ENCODE measurements at regions not wholly inside any gene's neighbourhood (a gene's known extent, or its start where the extent isn't known, plus 50 kb on each side); places are given as distances from the start of the nearest gene placed in this dataset.

DNA sequence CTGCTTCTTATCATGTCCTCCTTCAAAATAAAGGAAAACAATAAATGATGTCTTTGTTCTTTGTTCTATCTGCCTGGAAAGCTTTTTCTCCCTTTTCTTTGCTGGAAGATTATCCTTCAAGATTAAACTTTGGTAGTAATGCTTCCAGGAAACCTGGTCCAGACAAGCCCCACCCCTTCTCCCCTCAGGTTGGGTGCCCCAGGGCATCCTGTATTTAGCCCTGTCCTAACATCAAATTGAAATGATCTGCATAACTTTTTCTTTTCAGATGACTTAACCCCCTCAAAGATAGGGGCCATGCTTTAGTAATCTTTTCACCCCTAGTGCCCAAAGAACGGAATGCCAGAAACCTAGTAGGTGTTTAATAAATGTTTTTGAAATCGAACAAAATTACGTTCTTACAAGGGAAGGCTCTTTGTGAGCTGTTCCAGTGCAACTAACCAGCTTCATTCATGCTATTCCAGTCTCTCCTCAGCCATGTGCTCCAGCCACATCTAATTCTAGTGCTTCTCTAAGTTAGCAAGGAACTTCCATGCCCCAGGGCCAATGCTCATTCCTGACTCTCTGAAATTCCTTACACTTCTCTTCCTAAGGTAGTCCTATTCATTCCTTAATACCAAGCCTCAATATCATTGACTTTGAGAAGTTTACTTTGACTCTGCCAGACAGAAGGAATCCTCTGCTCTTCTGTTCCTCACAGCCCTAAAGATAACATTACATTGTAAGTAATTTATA is 135.6 kb upstream of the BACH2 start:
- TF ChIP-seq, protein P1, sequence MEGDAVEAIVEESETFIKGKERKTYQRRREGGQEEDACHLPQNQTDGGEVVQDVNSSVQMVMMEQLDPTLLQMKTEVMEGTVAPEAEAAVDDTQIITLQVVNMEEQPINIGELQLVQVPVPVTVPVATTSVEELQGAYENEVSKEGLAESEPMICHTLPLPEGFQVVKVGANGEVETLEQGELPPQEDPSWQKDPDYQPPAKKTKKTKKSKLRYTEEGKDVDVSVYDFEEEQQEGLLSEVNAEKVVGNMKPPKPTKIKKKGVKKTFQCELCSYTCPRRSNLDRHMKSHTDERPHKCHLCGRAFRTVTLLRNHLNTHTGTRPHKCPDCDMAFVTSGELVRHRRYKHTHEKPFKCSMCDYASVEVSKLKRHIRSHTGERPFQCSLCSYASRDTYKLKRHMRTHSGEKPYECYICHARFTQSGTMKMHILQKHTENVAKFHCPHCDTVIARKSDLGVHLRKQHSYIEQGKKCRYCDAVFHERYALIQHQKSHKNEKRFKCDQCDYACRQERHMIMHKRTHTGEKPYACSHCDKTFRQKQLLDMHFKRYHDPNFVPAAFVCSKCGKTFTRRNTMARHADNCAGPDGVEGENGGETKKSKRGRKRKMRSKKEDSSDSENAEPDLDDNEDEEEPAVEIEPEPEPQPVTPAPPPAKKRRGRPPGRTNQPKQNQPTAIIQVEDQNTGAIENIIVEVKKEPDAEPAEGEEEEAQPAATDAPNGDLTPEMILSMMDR (conservative IDR thresholded peaks at IDR 0.05 in 1 of 2, IDR thresholded peaks at IDR 0.05 in 1 of 2; ENCODE audit: extremely low read depth in 1 of 2, insufficient read depth in 1 of 2, low read depth in 1 of 2, low read length in 2 of 2): no peak
- TF ChIP-seq EZH2 (IDR thresholded peaks at IDR 0.05; ENCODE audit: borderline replicate concordance, low read length): no peak

Measured in mammary epithelial cell (primary cell).